ENCODE measurements at regions not wholly inside any gene's neighbourhood (a gene's known extent, or its start where the extent isn't known, plus 50 kb on each side); places are given as distances from the start of the nearest gene placed in this dataset.

- Histone ChIP-seq H3K9me3 (ENCODE audit: insufficient read depth in 2 of 2, low read depth in 1 of 2, low read length in 1 of 2) (peaks cover 22 to 34% of the 10 kb centered on the region in 2 experiments), H3K4me3 (ENCODE audit: extremely low read depth in 1 of 4, insufficient read depth in 2 of 4, low read depth in 3 of 4, low read length in 4 of 4) (no peak overlapping the region), H2BK12ac (ENCODE audit: low read depth, low read length) (no peak overlapping the region), H4K8ac (ENCODE audit: extremely low read depth, insufficient read depth, low read length) (no peak overlapping the region), H3K27me3 (replicated peaks in 1 of 4; ENCODE audit: control insufficient read depth in 3 of 4, extremely low read depth in 1 of 4, insufficient read depth in 3 of 4, low read length in 3 of 4) (no peaks in the 10 kb centered on the region), H3K36me3 (ENCODE audit: control insufficient read depth in 2 of 4, insufficient read depth in 4 of 4, low read length in 3 of 4) (no peaks in the 10 kb centered on the region; a peak in 1 of 8 replicates), H3K56ac (replicated peaks; ENCODE audit: insufficient read length, low read depth, low read length) (no peak overlapping the region), H3K4me1 (replicated peaks in 1 of 4; ENCODE audit: control insufficient read depth in 3 of 4, insufficient read depth in 4 of 4, low read length in 3 of 4) (no peaks in the 10 kb centered on the region), H3K23ac (ENCODE audit: insufficient read length) (no peak overlapping the region), H3K79me1 (ENCODE audit: low read depth, low read length) (no peaks in the 10 kb centered on the region), H2BK20ac (ENCODE audit: low read length) (no peak overlapping the region), H4K91ac (replicated peaks; ENCODE audit: insufficient read length, low read length) (no peak overlapping the region), H3K27ac (ENCODE audit: low read depth, low read length) (no peak overlapping the region), H2BK120ac (replicated peaks; ENCODE audit: low read depth, low read length) (no peak overlapping the region), H2BK5ac (ENCODE audit: low read depth, low read length) (no peak overlapping the region), H3K9ac (replicated peaks in 1 of 4; ENCODE audit: extremely low read depth in 1 of 4, low read depth in 3 of 4, low read length in 3 of 4) (no peak overlapping the region), H3K4ac (replicated peaks; ENCODE audit: insufficient read length, low read depth, low read length) (no peak overlapping the region), H4K20me1 (replicated peaks in 1 of 2; ENCODE audit: control insufficient read depth in 1 of 2, insufficient read depth in 2 of 2, low read length in 2 of 2) (no peaks in the 10 kb centered on the region), H3K4me2 (ENCODE audit: insufficient read depth in 1 of 2, low read depth in 2 of 2, low read length in 2 of 2) (no peak overlapping the region), H3K14ac (ENCODE audit: insufficient read length) (no peak overlapping the region), H2BK15ac (ENCODE audit: low read length) (no peak overlapping the region), H4K5ac (ENCODE audit: insufficient read length, low read depth, low read length) (no peak overlapping the region), H3K18ac (ENCODE audit: extremely low read depth, low read length) (no peak overlapping the region), H2AFZ (ENCODE audit: low read length) (no peak overlapping the region), H2AK5ac (ENCODE audit: low read depth, low read length) (no peak overlapping the region), H3K79me2 (ENCODE audit: control insufficient read depth in 1 of 2, insufficient read depth in 2 of 2, low read length in 2 of 2) (no peaks in the 10 kb centered on the region), H3K23me2 (ENCODE audit: low read depth, low read length) (no peaks in the 10 kb centered on the region)
- no peak for FAIRE-seq
- TF ChIP-seq CBX8 (IDR thresholded peaks at IDR 0.05; ENCODE audit: borderline replicate concordance, low read depth, low read length) (no peak), CHD2 (IDR thresholded peaks at IDR 0.05; ENCODE audit: low read length) (no peak), EZH2 (IDR thresholded peaks at IDR 0.05; ENCODE audit: low read depth, low read length, severe bottlenecking) (no peak), SIN3A (conservative IDR thresholded peaks at IDR 0.05 in 1 of 2, IDR thresholded peaks at IDR 0.05 in 1 of 2; ENCODE audit: low read depth in 1 of 2, low read length in 2 of 2) (no peak), HDAC2 (IDR thresholded peaks at IDR 0.05; ENCODE audit: borderline replicate concordance in 1 of 2, low read depth in 2 of 2, low read length in 2 of 2) (no peak), ZNF274 (IDR thresholded peaks at IDR 0.05; ENCODE audit: borderline replicate concordance, extremely low read depth, low read length) (no peak), CHD1 (IDR thresholded peaks at IDR 0.05; ENCODE audit: low read depth, low read length) (no peak), GABPA (IDR thresholded peaks at IDR 0.05; ENCODE audit: borderline replicate concordance, insufficient read depth, low read length) (no peak), ASH2L (IDR thresholded peaks at IDR 0.05; ENCODE audit: low read length) (no peak), GTF2F1 (IDR thresholded peaks at IDR 0.05; ENCODE audit: borderline replicate concordance, low read depth, low read length) (no peak), NANOG (IDR thresholded peaks at IDR 0.05; ENCODE audit: insufficient read depth, low read depth, low read length, poor library complexity, severe bottlenecking) (no peak), ATF3 (IDR thresholded peaks at IDR 0.05; ENCODE audit: insufficient read depth, low read depth, low read length) (no peak), CEBPB (IDR thresholded peaks at IDR 0.05; ENCODE audit: low read depth, low read length) (no peak), TEAD4 (IDR thresholded peaks at IDR 0.05; ENCODE audit: low read depth, low read length) (no peak)
- 95% methylated on average over 2 of the region's 2 CpGs; no CpG with 5 or more reads in 1 of the 2 experiments for WGBS, 2 experiments (ENCODE audit: extremely low coverage in 1 of 2, insufficient coverage in 1 of 2, insufficient read length in 1 of 2, insufficient replicate concordance in 2 of 2, low coverage in 1 of 2, low lambda C conversion rate in 2 of 2, missing lambda C conversion rate in 1 of 2)
- POLR2A ChIA-PET (ENCODE audit: partially characterized antibody) = no interaction called here
- no peak for DNase-seq (ENCODE audit: low read depth in 1 of 2, low spot score in 2 of 2)
- CTCF ChIA-PET (ENCODE audit: partially characterized antibody) = interaction anchor here (0.7 to 1.3 kb wide), 2 partner anchors 11 to 119 kb away, joined by 3 read pairs; no protein-coding TSS in a partner anchor
These were observed 59.3 kb upstream of the SLC2A13 start for GRCh38 chr12:40165179-40165578.
